ENCODE measurements at regions not wholly inside any gene's neighbourhood (a gene's known extent, or its start where the extent isn't known, plus 50 kb on each side); places are given as distances from the start of the nearest gene placed in this dataset.

DNA sequence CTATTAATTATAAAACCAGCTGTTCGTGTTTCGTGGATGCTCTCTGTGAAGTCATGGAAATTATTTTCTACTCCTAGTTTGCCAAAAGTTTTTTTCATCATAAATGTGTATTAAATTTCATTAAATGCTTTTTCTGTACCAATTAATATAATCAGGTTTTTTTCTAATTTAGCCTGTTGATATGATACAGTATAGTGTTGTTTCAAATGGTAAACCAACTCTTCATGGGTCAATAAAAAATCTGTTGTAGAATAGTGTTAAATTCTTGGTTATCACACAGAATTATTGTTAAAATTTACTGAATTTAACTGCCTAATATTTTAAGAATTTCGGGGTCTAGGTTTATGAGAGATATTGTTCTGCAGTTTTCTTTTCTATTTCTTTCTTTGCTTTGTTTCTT, 505.9 kb upstream of the MANEA start:
- TF ChIP-seq, protein P1, sequence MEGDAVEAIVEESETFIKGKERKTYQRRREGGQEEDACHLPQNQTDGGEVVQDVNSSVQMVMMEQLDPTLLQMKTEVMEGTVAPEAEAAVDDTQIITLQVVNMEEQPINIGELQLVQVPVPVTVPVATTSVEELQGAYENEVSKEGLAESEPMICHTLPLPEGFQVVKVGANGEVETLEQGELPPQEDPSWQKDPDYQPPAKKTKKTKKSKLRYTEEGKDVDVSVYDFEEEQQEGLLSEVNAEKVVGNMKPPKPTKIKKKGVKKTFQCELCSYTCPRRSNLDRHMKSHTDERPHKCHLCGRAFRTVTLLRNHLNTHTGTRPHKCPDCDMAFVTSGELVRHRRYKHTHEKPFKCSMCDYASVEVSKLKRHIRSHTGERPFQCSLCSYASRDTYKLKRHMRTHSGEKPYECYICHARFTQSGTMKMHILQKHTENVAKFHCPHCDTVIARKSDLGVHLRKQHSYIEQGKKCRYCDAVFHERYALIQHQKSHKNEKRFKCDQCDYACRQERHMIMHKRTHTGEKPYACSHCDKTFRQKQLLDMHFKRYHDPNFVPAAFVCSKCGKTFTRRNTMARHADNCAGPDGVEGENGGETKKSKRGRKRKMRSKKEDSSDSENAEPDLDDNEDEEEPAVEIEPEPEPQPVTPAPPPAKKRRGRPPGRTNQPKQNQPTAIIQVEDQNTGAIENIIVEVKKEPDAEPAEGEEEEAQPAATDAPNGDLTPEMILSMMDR (conservative IDR thresholded peaks at IDR 0.05) = no peak
- H3K27ac ChIP-seq = no peak overlapping the region

DNA sequence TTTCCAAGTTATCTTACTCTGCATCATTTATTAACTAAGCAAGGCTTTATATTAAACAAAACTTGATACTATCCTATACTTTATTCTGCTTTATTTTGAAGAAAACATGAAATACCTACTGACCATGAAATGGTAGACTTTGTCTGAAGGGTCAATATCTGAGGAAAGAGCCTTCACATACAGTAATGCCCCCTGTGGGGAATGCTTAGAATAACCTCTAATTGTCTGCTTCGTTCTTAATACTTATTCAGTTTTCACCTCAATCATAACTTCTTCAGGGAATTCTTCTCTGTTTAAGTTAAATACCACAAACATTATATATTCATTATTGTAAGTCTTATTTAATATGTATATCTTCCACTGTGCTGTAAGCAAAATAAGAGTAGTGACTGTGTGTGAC, 498.9 kb upstream of the MANEA start:
- TF ChIP-seq, protein P1 (conservative IDR thresholded peaks at IDR 0.05) = no peak; the same call in 1 of the 2 replicates
- no peak overlapping the region for H3K27ac ChIP-seq

DNA sequence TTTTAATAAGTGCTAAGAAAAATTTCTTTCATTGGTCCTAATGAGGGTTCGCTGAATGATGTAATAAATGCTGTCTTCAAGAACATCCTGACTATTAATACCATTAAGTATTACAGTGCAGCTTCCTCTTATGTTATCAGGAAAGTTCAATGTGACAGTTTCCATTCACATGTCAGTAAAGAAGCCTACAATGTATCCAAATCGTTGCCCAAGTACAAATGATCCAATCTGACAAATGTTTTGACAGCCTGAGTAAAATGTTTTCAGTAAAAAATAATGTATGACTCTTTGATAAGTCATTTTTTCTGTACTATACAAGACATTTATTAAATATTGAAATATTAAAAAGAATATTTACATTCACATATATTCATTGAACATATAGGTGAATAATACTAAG, 496.1 kb upstream of the MANEA start:
- no peak overlapping the region for H3K27ac ChIP-seq
- TF ChIP-seq, protein P1 (conservative IDR thresholded peaks at IDR 0.05) = no peak

DNA sequence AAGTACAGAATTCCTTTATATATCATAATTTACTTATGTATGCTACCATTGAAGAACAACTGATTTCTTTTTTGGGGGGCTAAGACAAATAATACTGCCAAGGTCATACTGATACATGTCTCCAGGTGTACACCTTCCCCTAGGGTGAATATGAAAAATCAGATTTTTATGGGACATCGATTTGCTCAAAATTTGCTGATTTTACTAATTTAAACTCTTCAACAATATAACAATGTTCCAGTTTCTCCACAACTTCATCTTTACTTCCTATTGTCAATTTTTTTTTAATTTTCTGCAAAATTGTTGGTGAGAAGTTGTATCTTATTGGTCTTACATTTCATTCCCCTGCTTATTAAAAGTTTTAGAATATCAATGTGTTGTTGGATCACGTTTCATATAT, 495.4 kb upstream of the MANEA start:
- TF ChIP-seq, protein P1 (conservative IDR thresholded peaks at IDR 0.05) = no peak
- no peak overlapping the region for H3K27ac ChIP-seq

DNA sequence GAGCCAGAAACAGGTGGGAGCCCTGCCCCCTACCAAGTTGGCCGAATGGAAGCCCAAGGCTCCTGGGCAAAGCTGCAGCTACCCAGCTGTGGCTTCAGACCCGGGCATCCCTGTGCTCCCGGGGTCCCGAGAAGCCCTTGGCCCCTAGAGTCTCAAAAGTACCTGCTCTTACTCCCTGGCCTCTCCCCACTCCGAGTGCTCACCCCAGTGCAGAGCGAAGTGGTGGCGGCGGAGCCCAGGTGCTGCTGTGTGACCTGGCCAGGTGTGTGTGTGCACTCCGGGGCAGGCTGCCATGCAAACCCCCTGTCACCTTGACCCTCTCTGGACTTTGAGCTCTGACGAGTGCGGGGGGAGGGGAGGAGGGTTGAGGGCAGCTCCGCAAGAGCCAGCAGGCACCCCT, 493.8 kb upstream of the MANEA start:
- TF ChIP-seq, protein P1 (conservative IDR thresholded peaks at IDR 0.05) = no peak
- H3K27ac ChIP-seq = no peak overlapping the region

DNA sequence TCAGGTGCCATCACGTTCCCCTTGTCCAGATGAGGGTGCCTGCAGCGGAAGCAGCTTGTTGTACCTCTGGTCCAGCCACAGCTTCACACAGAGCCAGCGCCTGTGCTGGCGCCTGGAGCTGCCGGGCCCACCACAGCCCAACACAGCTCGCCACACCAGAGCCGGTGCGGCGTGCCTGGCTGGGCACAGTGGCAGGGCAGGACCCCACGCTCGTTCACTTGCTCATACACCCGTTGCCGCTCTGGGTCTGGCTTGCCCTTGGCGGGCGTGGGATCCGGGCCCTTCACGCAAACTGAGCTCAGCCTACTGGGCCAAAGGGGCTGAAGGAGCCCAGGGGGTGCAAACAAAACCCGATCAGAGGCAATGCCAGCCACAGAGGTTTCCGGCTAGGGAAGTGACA, 492.5 kb upstream of the MANEA start:
- no peak overlapping the region for H3K27ac ChIP-seq
- TF ChIP-seq, protein P1 (conservative IDR thresholded peaks at IDR 0.05) = no peak

DNA sequence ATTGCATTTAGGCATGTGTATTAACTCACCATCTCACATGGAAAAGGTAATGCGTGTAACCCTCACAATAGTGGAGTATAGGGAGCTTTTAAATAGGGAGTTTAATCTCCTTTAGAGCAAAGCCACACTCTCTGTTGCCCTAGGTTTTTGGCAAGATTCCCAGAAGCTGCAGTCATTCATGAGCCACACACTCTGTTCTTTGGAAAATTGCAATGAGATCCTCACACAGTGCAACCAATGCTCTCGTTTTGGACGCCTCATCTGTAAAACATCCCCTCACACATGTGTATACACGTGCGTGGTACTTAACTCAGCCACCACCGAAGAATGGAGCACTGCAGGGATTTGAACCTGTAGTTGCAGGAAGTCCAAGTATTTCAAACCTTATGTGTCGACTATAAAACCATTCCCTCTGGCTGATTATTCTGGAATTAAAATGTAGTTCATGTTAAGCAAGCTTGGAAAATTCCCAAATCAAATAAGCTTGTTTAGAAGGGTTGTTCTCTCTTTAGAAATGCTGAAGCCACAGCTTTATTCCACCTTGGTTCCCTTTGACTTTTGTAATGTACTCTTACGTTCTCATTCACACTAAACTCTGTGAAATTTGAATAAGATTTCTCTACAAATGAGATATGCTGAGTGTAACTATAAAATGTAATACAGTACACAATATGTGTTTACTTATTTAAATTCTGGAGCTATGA, 489.8 kb upstream of the MANEA start:
- no peak overlapping the region for H3K27ac ChIP-seq
- TF ChIP-seq, protein P1 (conservative IDR thresholded peaks at IDR 0.05) = no peak

All from VCaP (cell line).